HepG2 (cell line): ENCODE measurements at regions not wholly inside any gene's neighbourhood (a gene's known extent, or its start where the extent isn't known, plus 50 kb on each side); places are given as distances from the start of the nearest gene placed in this dataset.

Source experiments
- ATAC-seq: fragments of 200-7000 bp; cut with Tn5 transposase; 3 replicates; pipeline ENCODE4 v1.9.1; 2020; ENCODE audit warnings: mild to moderate bottlenecking, moderate library complexity
- BruUV-seq: library from RNA; stranded (reverse); fragments of 400-500 nt; replicated peaks from 2 replicates; lab custom pipeline; 2021; lab: Mats Ljungman, UMichigan
- CTCF ChIA-PET: fragments of 300-600 bp; formaldehyde crosslinking; extraction: SDS; loops from one replicate; lab custom pipeline; 2021; ENCODE audit warnings: low total read pairs, inconsistent platforms, low intra/inter-chr PET ratio; lab: Yijun Ruan, JAX
- POLR2A ChIA-PET: fragments of 350-600 bp; sonication (Branson Sonifier 250); formaldehyde crosslinking; loops from one replicate; lab custom pipeline; 2020; ENCODE audit warnings: antibody characterized with exemption, inconsistent platforms; lab: Yijun Ruan, JAX
- DNase-seq: peaks from one replicate; pipeline ENCODE4 v3.0.0-alpha.2; 2015; ENCODE audit warnings: low spot score
- FAIRE-seq: peaks from 3 replicates; lab custom pipeline; 2011; peaks lifted over from hg19 to GRCh38; lab: Jason Lieb, UNC
- H2AFZ ChIP-seq: one replicate; pipeline ENCODE4 v1.6.1; 2011; ENCODE audit warnings: low read length, inconsistent platforms
- H3K27ac ChIP-seq: fragments of 300-600 bp; 3 replicates; pipeline ENCODE4 v1.8.0; 2011; ENCODE audit warnings: mixed run types, mild to moderate bottlenecking, mixed read lengths, low read length, inconsistent platforms; ENCODE audit not compliant: insufficient read depth; ENCODE audit errors: extremely low read length
- H3K27me3 ChIP-seq, 2 experiments: fragments of 200-600 bp in 1 of 2; 2 replicates in 1 of 2; 3 replicates in 1 of 2; pipeline versions ENCODE4 v1.6.0 to v1.8.0; 2011; ENCODE audit warnings: low read length in 2 of 2, mild to moderate bottlenecking in 2 of 2, moderate library complexity in 2 of 2, inconsistent platforms in 1 of 2; ENCODE audit not compliant: insufficient read depth in 2 of 2, control insufficient read depth in 1 of 2
- H3K36me3 ChIP-seq, 2 experiments: fragments of 200-600 bp in 1 of 2; replicated peaks in 1 of 2; 2 replicates in 1 of 2; 3 replicates in 1 of 2; pipeline versions ENCODE4 v1.5.1 to v1.8.0; 2011; ENCODE audit warnings: low read length in 2 of 2, inconsistent platforms in 1 of 2; ENCODE audit not compliant: insufficient read depth in 2 of 2, control insufficient read depth in 1 of 2
- H3K4me1 ChIP-seq: 2 replicates; pipeline ENCODE4 v1.5.1; 2012; ENCODE audit warnings: low read length, inconsistent platforms; ENCODE audit not compliant: insufficient read depth
- H3K4me2 ChIP-seq: 2 replicates; pipeline ENCODE4 v1.6.0; 2011; ENCODE audit warnings: low read depth, low read length, inconsistent platforms
- H3K4me3 ChIP-seq, 3 experiments: fragments of 200-600 bp in 1 of 3; sonication (generic), shearing (Covaris generic) in 1 of 3; replicated peaks in 1 of 3; 2 replicates each; pipeline ENCODE4 v1.5.1; 2011 to 2016; ENCODE audit warnings: low read length in 3 of 3, inconsistent platforms in 2 of 3, low read depth in 2 of 3, mild to moderate bottlenecking in 2 of 3, control low read depth in 1 of 3, mixed read lengths in 1 of 3; ENCODE audit not compliant: insufficient read depth in 1 of 3
- H3K79me2 ChIP-seq: one replicate; pipeline ENCODE4 v1.6.1; 2011; ENCODE audit warnings: low read length, inconsistent platforms; ENCODE audit not compliant: insufficient read depth
- H3K9ac ChIP-seq: 2 replicates; pipeline ENCODE4 v1.6.0; 2011; ENCODE audit warnings: mild to moderate bottlenecking, low read depth, low read length, inconsistent platforms; ENCODE audit not compliant: insufficient read depth
- H3K9me3 ChIP-seq: 2 replicates; pipeline ENCODE4 v1.5.1; 2012; ENCODE audit warnings: mild to moderate bottlenecking, low read length
- H4K20me1 ChIP-seq: 2 replicates; pipeline ENCODE4 v1.6.0; 2011; ENCODE audit warnings: inconsistent platforms, mild to moderate bottlenecking, low read length, moderate library complexity; ENCODE audit not compliant: insufficient read depth
- CCDC6 ChIP-seq: sonication (generic); formaldehyde crosslinking; IDR thresholded peaks from 2 replicates; pipeline ENCODE4 v1.8.1; 2022; ENCODE audit warnings: mild to moderate bottlenecking, missing genetic modification reagents, moderate library complexity
- EEA1 ChIP-seq: sonication (generic); formaldehyde crosslinking; IDR thresholded peaks from 2 replicates; pipeline ENCODE4 v1.5.1; 2020; ENCODE audit warnings: mild to moderate bottlenecking, missing genetic modification reagents, borderline replicate concordance
- KAT8 ChIP-seq: IDR thresholded peaks from 2 replicates; pipeline ENCODE4 v1.6.1; 2016; ENCODE audit warnings: missing genetic modification reagents, missing compliant biosample characterization
- MED8 ChIP-seq: sonication (generic); formaldehyde crosslinking; IDR thresholded peaks from 2 replicates; pipeline ENCODE4 v1.8.1; 2023; ENCODE audit warnings: mild to moderate bottlenecking, missing genetic modification reagents; ENCODE audit not compliant: insufficient replicate concordance
- ZNF562 ChIP-seq: sonication (generic); formaldehyde crosslinking; IDR thresholded peaks from 2 replicates; pipeline ENCODE4 v1.8.0; 2022; ENCODE audit warnings: missing genetic modification reagents, borderline replicate concordance
- ZNF605 ChIP-seq: sonication (generic); formaldehyde crosslinking; IDR thresholded peaks from 2 replicates; pipeline ENCODE4 v1.8.0; 2022; ENCODE audit warnings: mild to moderate bottlenecking, missing genetic modification reagents
- in situ Hi-C: cut with HindIII; loops from 2 replicates; pipeline ENCODE4 v1.10.0; 2017; ENCODE audit warnings: low pct_unique_long_range_greater_than_20kb; ENCODE audit not compliant: extremely low pct_ligation_motif_present
- intact Hi-C: fragments of 100-400 bp; cut with micrococcal nuclease; formaldehyde crosslinking; loops from one replicate; pipeline ENCODE4 v1.10.0; 2022; ENCODE audit not compliant: unreplicated experiment
- TF ChIP-seq, protein P1 (sequence below): sonication (generic); formaldehyde crosslinking; IDR thresholded peaks from 2 replicates; pipeline ENCODE4 v1.5.1; 2020; ENCODE audit warnings: mild to moderate bottlenecking, missing genetic modification reagents, moderate library complexity
- TF ChIP-seq, protein P2 (sequence below): sonication (generic); formaldehyde crosslinking; IDR thresholded peaks from 2 replicates; pipeline ENCODE4 v1.5.0; 2020; ENCODE audit warnings: missing genetic modification reagents
- TF ChIP-seq, protein P3 (sequence below): sonication (generic); formaldehyde crosslinking; IDR thresholded peaks from 2 replicates; pipeline ENCODE4 v1.4.0; 2020; ENCODE audit warnings: missing genetic modification reagents, borderline replicate concordance
- TF ChIP-seq, protein P4 (sequence below): sonication (generic); formaldehyde crosslinking; IDR thresholded peaks from 2 replicates; pipeline ENCODE4 v1.5.1; 2020; ENCODE audit warnings: missing genetic modification reagents, mild to moderate bottlenecking, borderline replicate concordance
- TF ChIP-seq, protein P5 (sequence below): sonication (generic); formaldehyde crosslinking; IDR thresholded peaks from 2 replicates; pipeline ENCODE4 v1.4.0; 2020; ENCODE audit warnings: missing genetic modification reagents
- TF ChIP-seq, protein P6 (sequence below): sonication (generic); formaldehyde crosslinking; IDR thresholded peaks from 2 replicates; pipeline ENCODE4 v1.8.0; 2022; ENCODE audit warnings: mild to moderate bottlenecking, missing genetic modification reagents

DNA sequence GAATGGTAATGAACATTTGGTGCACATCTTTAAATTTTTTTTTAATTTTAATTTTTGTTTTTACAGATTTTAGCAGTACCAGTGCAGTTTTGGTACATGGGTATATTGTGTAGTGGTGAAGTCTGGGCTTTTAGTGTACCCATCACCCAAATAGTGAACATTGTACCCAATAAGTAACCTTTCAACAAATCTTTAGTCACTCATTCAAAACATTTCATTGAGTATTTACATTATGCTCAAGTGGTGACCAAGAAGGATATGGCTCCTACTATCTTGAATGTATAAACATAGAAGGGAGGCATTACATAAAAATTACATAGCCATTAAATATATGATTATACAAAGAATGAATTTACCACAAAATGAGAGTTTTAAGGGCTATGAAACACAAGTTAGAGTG, 223.3 kb downstream of the SPRY1 start:
- peak overlapping the region; percentile 59 for H3K27ac ChIP-seq
- H3K79me2 ChIP-seq: no peaks in the 10 kb centered on the region
- no peak overlapping the region; a peak in 1 of 6 replicates for H3K4me3 ChIP-seq
- ChIA-PET POLR2A (no interaction called here), CTCF (no interaction called here)
- H3K9ac ChIP-seq: no peak overlapping the region
- no peaks in the 10 kb centered on the region for H3K36me3 ChIP-seq
- intact Hi-C loops (no loop called here), in situ Hi-C loops (no loop called here)
- DNase-seq (peak; percentile 56), FAIRE-seq (no peak), ATAC-seq (peak; percentile 93)
- peak overlapping the region; percentile 59 for H3K4me2 ChIP-seq
- no peaks in the 10 kb centered on the region for H3K9me3 ChIP-seq
- no peak overlapping the region for H2AFZ ChIP-seq
- H3K4me1 ChIP-seq: peaks cover 46% of the 10 kb centered on the region
- H4K20me1 ChIP-seq: no peaks in the 10 kb centered on the region
- H3K27me3 ChIP-seq: no peaks in the 10 kb centered on the region
- no TSS peak for BruUV-seq
- TF ChIP-seq ZNF605 (CRISPR knock-in tag): no peak
- no peak for TF ChIP-seq MED8
- TF ChIP-seq EEA1 (CRISPR knock-in tag): no peak
- no peak for TF ChIP-seq CCDC6 (CRISPR knock-in tag)
- TF ChIP-seq, protein P1, sequence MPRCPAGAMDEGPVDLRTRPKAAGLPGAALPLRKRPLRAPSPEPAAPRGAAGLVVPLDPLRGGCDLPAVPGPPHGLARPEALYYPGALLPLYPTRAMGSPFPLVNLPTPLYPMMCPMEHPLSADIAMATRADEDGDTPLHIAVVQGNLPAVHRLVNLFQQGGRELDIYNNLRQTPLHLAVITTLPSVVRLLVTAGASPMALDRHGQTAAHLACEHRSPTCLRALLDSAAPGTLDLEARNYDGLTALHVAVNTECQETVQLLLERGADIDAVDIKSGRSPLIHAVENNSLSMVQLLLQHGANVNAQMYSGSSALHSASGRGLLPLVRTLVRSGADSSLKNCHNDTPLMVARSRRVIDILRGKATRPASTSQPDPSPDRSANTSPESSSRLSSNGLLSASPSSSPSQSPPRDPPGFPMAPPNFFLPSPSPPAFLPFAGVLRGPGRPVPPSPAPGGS: no peak
- TF ChIP-seq ZNF562 (CRISPR knock-in tag): no peak
- TF ChIP-seq, protein P2, sequence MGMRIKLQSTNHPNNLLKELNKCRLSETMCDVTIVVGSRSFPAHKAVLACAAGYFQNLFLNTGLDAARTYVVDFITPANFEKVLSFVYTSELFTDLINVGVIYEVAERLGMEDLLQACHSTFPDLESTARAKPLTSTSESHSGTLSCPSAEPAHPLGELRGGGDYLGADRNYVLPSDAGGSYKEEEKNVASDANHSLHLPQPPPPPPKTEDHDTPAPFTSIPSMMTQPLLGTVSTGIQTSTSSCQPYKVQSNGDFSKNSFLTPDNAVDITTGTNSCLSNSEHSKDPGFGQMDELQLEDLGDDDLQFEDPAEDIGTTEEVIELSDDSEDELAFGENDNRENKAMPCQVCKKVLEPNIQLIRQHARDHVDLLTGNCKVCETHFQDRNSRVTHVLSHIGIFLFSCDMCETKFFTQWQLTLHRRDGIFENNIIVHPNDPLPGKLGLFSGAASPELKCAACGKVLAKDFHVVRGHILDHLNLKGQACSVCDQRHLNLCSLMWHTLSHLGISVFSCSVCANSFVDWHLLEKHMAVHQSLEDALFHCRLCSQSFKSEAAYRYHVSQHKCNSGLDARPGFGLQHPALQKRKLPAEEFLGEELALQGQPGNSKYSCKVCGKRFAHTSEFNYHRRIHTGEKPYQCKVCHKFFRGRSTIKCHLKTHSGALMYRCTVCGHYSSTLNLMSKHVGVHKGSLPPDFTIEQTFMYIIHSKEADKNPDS (CRISPR knock-in tag): no peak
- TF ChIP-seq, protein P3, sequence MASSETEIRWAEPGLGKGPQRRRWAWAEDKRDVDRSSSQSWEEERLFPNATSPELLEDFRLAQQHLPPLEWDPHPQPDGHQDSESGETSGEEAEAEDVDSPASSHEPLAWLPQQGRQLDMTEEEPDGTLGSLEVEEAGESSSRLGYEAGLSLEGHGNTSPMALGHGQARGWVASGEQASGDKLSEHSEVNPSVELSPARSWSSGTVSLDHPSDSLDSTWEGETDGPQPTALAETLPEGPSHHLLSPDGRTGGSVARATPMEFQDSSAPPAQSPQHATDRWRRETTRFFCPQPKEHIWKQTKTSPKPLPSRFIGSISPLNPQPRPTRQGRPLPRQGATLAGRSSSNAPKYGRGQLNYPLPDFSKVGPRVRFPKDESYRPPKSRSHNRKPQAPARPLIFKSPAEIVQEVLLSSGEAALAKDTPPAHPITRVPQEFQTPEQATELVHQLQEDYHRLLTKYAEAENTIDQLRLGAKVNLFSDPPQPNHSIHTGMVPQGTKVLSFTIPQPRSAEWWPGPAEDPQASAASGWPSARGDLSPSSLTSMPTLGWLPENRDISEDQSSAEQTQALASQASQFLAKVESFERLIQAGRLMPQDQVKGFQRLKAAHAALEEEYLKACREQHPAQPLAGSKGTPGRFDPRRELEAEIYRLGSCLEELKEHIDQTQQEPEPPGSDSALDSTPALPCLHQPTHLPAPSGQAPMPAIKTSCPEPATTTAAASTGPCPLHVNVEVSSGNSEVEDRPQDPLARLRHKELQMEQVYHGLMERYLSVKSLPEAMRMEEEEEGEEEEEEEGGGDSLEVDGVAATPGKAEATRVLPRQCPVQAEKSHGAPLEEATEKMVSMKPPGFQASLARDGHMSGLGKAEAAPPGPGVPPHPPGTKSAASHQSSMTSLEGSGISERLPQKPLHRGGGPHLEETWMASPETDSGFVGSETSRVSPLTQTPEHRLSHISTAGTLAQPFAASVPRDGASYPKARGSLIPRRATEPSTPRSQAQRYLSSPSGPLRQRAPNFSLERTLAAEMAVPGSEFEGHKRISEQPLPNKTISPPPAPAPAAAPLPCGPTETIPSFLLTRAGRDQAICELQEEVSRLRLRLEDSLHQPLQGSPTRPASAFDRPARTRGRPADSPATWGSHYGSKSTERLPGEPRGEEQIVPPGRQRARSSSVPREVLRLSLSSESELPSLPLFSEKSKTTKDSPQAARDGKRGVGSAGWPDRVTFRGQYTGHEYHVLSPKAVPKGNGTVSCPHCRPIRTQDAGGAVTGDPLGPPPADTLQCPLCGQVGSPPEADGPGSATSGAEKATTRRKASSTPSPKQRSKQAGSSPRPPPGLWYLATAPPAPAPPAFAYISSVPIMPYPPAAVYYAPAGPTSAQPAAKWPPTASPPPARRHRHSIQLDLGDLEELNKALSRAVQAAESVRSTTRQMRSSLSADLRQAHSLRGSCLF (CRISPR knock-in tag): no peak
- TF ChIP-seq, protein P4, sequence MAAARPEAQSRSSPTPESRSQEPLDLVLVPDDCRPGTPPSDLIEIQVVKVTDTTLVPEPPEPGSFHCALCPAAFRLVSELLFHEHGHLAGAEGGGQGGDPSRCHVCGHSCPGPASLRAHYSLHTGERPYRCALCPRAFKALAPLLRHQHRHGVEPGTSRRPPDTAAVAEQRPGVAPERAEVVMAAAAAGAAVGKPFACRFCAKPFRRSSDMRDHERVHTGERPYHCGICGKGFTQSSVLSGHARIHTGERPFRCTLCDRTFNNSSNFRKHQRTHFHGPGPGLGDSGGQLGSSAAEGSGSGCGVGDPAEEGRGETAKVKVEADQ (CRISPR knock-in tag): no peak
- TF ChIP-seq, protein P5, sequence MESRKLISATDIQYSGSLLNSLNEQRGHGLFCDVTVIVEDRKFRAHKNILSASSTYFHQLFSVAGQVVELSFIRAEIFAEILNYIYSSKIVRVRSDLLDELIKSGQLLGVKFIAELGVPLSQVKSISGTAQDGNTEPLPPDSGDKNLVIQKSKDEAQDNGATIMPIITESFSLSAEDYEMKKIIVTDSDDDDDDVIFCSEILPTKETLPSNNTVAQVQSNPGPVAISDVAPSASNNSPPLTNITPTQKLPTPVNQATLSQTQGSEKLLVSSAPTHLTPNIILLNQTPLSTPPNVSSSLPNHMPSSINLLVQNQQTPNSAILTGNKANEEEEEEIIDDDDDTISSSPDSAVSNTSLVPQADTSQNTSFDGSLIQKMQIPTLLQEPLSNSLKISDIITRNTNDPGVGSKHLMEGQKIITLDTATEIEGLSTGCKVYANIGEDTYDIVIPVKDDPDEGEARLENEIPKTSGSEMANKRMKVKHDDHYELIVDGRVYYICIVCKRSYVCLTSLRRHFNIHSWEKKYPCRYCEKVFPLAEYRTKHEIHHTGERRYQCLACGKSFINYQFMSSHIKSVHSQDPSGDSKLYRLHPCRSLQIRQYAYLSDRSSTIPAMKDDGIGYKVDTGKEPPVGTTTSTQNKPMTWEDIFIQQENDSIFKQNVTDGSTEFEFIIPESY: no peak
- TF ChIP-seq KAT8 (CRISPR knock-in tag): 0 out of 2 replicates have a peak, but pooled peaks have one; percentile 21
- TF ChIP-seq, protein P6, sequence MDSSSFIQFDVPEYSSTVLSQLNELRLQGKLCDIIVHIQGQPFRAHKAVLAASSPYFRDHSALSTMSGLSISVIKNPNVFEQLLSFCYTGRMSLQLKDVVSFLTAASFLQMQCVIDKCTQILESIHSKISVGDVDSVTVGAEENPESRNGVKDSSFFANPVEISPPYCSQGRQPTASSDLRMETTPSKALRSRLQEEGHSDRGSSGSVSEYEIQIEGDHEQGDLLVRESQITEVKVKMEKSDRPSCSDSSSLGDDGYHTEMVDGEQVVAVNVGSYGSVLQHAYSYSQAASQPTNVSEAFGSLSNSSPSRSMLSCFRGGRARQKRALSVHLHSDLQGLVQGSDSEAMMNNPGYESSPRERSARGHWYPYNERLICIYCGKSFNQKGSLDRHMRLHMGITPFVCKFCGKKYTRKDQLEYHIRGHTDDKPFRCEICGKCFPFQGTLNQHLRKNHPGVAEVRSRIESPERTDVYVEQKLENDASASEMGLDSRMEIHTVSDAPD: no peak
